ENCODE measurements at regions not wholly inside any gene's neighbourhood (a gene's known extent, or its start where the extent isn't known, plus 50 kb on each side); places are given as distances from the start of the nearest gene placed in this dataset.

DNA sequence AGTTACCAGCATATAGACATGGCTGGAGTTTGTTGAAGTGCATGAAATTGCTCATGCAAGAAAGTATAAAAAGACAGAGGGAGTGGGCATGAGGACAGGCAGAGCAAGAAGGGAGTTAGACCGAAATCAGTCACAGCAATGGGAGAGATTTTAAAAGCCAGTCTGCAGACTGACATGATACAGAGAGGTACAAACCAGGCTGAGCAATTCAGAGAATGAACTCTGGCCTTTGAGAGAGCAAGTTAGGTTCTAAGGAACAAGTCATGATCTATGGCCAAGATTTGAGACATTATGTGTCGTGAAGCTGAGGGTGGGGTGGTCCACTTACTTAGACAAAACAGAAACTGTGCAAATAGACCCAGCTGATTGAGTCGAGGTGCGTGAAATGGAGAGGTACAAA is 93.4 kb upstream of the TSC22D1 start:
- Histone ChIP-seq H3K27ac (ENCODE audit: low read depth in 1 of 2, low read length in 2 of 2) (no peak overlapping the region), H3K4me3 (ENCODE audit: low read depth in 1 of 3, low read length in 3 of 3) (no peak overlapping the region), H3K36me3 (ENCODE audit: control insufficient read depth in 4 of 4, insufficient read depth in 3 of 4, low read depth in 1 of 4, low read length in 3 of 4) (no peaks in the 10 kb centered on the region), H3K4me1 (ENCODE audit: control insufficient read depth in 4 of 4, insufficient read depth in 4 of 4, low read length in 3 of 4) (no peaks in the 10 kb centered on the region), H3K9me3 (ENCODE audit: control insufficient read depth in 4 of 4, low read length in 3 of 4) (no peaks in the 10 kb centered on the region), H3K9ac (ENCODE audit: low read depth in 1 of 2, low read length in 2 of 2) (no peak overlapping the region), H3K27me3 (ENCODE audit: control insufficient read depth in 4 of 4, insufficient read depth in 4 of 4, low read length in 3 of 4) (peaks cover 0 to 2% (median 0%) of the 10 kb centered on the region in 4 donors)
- WGBS: 91% methylated on average over 4 of the region's 4 CpGs
- no peak for DNase-seq (ENCODE audit: low spot score)
- no peak for TF ChIP-seq FOXA2 (IDR thresholded peaks at IDR 0.05)
- TF ChIP-seq, protein P1, sequence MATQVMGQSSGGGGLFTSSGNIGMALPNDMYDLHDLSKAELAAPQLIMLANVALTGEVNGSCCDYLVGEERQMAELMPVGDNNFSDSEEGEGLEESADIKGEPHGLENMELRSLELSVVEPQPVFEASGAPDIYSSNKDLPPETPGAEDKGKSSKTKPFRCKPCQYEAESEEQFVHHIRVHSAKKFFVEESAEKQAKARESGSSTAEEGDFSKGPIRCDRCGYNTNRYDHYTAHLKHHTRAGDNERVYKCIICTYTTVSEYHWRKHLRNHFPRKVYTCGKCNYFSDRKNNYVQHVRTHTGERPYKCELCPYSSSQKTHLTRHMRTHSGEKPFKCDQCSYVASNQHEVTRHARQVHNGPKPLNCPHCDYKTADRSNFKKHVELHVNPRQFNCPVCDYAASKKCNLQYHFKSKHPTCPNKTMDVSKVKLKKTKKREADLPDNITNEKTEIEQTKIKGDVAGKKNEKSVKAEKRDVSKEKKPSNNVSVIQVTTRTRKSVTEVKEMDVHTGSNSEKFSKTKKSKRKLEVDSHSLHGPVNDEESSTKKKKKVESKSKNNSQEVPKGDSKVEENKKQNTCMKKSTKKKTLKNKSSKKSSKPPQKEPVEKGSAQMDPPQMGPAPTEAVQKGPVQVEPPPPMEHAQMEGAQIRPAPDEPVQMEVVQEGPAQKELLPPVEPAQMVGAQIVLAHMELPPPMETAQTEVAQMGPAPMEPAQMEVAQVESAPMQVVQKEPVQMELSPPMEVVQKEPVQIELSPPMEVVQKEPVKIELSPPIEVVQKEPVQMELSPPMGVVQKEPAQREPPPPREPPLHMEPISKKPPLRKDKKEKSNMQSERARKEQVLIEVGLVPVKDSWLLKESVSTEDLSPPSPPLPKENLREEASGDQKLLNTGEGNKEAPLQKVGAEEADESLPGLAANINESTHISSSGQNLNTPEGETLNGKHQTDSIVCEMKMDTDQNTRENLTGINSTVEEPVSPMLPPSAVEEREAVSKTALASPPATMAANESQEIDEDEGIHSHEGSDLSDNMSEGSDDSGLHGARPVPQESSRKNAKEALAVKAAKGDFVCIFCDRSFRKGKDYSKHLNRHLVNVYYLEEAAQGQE (IDR thresholded peaks at IDR 0.05): no peak
- TF ChIP-seq, protein P2, sequence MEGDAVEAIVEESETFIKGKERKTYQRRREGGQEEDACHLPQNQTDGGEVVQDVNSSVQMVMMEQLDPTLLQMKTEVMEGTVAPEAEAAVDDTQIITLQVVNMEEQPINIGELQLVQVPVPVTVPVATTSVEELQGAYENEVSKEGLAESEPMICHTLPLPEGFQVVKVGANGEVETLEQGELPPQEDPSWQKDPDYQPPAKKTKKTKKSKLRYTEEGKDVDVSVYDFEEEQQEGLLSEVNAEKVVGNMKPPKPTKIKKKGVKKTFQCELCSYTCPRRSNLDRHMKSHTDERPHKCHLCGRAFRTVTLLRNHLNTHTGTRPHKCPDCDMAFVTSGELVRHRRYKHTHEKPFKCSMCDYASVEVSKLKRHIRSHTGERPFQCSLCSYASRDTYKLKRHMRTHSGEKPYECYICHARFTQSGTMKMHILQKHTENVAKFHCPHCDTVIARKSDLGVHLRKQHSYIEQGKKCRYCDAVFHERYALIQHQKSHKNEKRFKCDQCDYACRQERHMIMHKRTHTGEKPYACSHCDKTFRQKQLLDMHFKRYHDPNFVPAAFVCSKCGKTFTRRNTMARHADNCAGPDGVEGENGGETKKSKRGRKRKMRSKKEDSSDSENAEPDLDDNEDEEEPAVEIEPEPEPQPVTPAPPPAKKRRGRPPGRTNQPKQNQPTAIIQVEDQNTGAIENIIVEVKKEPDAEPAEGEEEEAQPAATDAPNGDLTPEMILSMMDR (IDR thresholded peaks at IDR 0.05; ENCODE audit: low read depth, low read length, missing input control): no peak
- TF ChIP-seq, protein P3, sequence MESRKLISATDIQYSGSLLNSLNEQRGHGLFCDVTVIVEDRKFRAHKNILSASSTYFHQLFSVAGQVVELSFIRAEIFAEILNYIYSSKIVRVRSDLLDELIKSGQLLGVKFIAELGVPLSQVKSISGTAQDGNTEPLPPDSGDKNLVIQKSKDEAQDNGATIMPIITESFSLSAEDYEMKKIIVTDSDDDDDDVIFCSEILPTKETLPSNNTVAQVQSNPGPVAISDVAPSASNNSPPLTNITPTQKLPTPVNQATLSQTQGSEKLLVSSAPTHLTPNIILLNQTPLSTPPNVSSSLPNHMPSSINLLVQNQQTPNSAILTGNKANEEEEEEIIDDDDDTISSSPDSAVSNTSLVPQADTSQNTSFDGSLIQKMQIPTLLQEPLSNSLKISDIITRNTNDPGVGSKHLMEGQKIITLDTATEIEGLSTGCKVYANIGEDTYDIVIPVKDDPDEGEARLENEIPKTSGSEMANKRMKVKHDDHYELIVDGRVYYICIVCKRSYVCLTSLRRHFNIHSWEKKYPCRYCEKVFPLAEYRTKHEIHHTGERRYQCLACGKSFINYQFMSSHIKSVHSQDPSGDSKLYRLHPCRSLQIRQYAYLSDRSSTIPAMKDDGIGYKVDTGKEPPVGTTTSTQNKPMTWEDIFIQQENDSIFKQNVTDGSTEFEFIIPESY (IDR thresholded peaks at IDR 0.05): no peak
- TF ChIP-seq SP1 (IDR thresholded peaks at IDR 0.05): no peak
- no peak for TF ChIP-seq GABPA (IDR thresholded peaks at IDR 0.05 in 1 of 2, conservative IDR thresholded peaks at IDR 0.05 in 1 of 2)
- TF ChIP-seq, protein P4, sequence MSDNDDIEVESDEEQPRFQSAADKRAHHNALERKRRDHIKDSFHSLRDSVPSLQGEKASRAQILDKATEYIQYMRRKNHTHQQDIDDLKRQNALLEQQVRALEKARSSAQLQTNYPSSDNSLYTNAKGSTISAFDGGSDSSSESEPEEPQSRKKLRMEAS (IDR thresholded peaks at IDR 0.05): no peak

DNA sequence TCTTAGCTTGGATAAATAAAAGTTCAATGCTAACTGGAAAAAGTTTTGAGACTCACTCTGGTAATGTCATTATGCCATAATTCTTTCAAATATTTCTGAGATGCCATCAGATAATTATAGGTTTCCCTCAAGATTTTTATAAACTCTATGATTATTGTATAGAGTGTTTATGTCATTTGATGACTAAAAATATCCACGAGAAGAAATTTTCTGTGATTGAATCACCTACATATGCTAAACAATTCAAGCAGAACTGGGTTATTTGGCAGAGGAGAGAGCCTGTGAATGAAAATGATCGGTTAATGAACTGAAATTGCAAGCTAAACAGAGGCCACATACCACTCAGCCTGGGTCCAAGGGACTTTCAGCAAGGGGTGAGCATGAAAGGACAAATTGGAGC is 92.6 kb upstream of the TSC22D1 start:
- Histone ChIP-seq H3K4me1 (ENCODE audit: control insufficient read depth in 4 of 4, insufficient read depth in 4 of 4, low read length in 3 of 4) (no peaks in the 10 kb centered on the region), H3K4me3 (ENCODE audit: low read depth in 1 of 3, low read length in 3 of 3) (no peak overlapping the region), H3K36me3 (ENCODE audit: control insufficient read depth in 4 of 4, insufficient read depth in 3 of 4, low read depth in 1 of 4, low read length in 3 of 4) (no peaks in the 10 kb centered on the region), H3K27me3 (ENCODE audit: control insufficient read depth in 4 of 4, insufficient read depth in 4 of 4, low read length in 3 of 4) (peaks cover 0 to 3% (median 1%) of the 10 kb centered on the region in 4 donors), H3K9ac (ENCODE audit: low read depth in 1 of 2, low read length in 2 of 2) (no peak overlapping the region), H3K27ac (ENCODE audit: low read depth in 1 of 2, low read length in 2 of 2) (no peak overlapping the region), H3K9me3 (ENCODE audit: control insufficient read depth in 4 of 4, low read length in 3 of 4) (no peaks in the 10 kb centered on the region)
- WGBS: 72% methylated on average over 2 of the region's 2 CpGs
- TF ChIP-seq FOXA1 (IDR thresholded peaks at IDR 0.05) (no peak), GABPA (IDR thresholded peaks at IDR 0.05 in 1 of 2, conservative IDR thresholded peaks at IDR 0.05 in 1 of 2) (no peak)
- DNase-seq (ENCODE audit: low spot score): no peak

DNA sequence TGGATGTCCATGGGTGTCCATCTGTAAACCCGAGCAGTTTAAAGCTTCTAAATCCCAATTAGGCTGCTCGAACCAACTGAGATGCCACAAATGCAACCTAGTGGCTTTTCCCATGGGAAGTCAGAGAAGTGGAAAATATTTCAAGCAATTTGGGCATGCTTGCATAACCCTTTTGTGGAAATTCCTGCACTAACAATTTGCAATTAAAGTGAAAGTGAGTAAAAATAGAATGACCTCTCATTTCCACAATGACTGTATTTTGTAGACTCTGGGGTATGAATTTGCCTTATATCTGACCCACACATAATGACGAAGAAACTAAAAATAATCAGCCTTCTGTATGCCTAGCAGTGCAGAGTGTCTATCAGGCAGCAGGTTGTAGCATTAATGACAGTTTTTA is 91.8 kb upstream of the TSC22D1 start:
- DNase-seq (ENCODE audit: low spot score): no peak
- Histone ChIP-seq H3K27ac (ENCODE audit: low read depth in 1 of 2, low read length in 2 of 2) (no peak overlapping the region), H3K4me3 (ENCODE audit: low read depth in 1 of 3, low read length in 3 of 3) (no peak overlapping the region), H3K36me3 (ENCODE audit: control insufficient read depth in 4 of 4, insufficient read depth in 3 of 4, low read depth in 1 of 4, low read length in 3 of 4) (no peaks in the 10 kb centered on the region), H3K9me3 (ENCODE audit: control insufficient read depth in 4 of 4, low read length in 3 of 4) (no peaks in the 10 kb centered on the region), H3K4me1 (ENCODE audit: control insufficient read depth in 4 of 4, insufficient read depth in 4 of 4, low read length in 3 of 4) (no peaks in the 10 kb centered on the region), H3K27me3 (ENCODE audit: control insufficient read depth in 4 of 4, insufficient read depth in 4 of 4, low read length in 3 of 4) (peaks cover 0 to 3% (median 1%) of the 10 kb centered on the region in 4 donors), H3K9ac (ENCODE audit: low read depth in 1 of 2, low read length in 2 of 2) (no peak overlapping the region)
- TF ChIP-seq, protein P2 (IDR thresholded peaks at IDR 0.05; ENCODE audit: low read depth, low read length, missing input control): no peak
- peak; percentile 22 for TF ChIP-seq SP1 (IDR thresholded peaks at IDR 0.05)
- no peak for TF ChIP-seq HNF4G (IDR thresholded peaks at IDR 0.05)
- TF ChIP-seq, protein P3 (IDR thresholded peaks at IDR 0.05): no peak
- peak in 1 of 2 donors; percentile 9 for TF ChIP-seq RAD21 (IDR thresholded peaks at IDR 0.05)
- TF ChIP-seq TAF1 (conservative IDR thresholded peaks at IDR 0.05): no peak
- TF ChIP-seq, protein P4 (IDR thresholded peaks at IDR 0.05): no peak
- peak in 1 of 2 donors; percentile 26 for TF ChIP-seq RXRA (IDR thresholded peaks at IDR 0.05)
- 64% methylated on average over 3 of the region's 3 CpGs for WGBS

Measured in liver (tissue), 8 donors.